ENCODE measurements at regions not wholly inside any gene's neighbourhood (a gene's known extent, or its start where the extent isn't known, plus 50 kb on each side); places are given as distances from the start of the nearest gene placed in this dataset.

GRCh38 chr11:130744794-130745193, 171.5 kb downstream of the SNX19 start:
- Histone ChIP-seq H3K4me1 (ENCODE audit: control insufficient read depth in 2 of 2, insufficient read depth in 2 of 2, low read length in 1 of 2) (no peaks in the 10 kb centered on the region), H3K27me3 (ENCODE audit: control insufficient read depth in 1 of 2, insufficient read depth in 2 of 2, low read length in 2 of 2) (no peaks in the 10 kb centered on the region), H3K4me3 (ENCODE audit: low read depth in 1 of 2, low read length in 2 of 2) (no peak overlapping the region), H3K27ac (ENCODE audit: low read depth in 2 of 2, low read length in 1 of 2) (no peak overlapping the region), H3K9me3 (ENCODE audit: control insufficient read depth in 2 of 2, insufficient read depth in 1 of 2, low read depth in 1 of 2, low read length in 1 of 2) (no peaks in the 10 kb centered on the region), H3K36me3 (ENCODE audit: control insufficient read depth in 2 of 2, insufficient read depth in 2 of 2, low read length in 1 of 2) (no peaks in the 10 kb centered on the region)
- WGBS, 2 donors = 60 to 65% methylated on average over 3 of the region's 3 CpGs

GRCh38 chr11:130749216-130749615, 167.1 kb downstream of the SNX19 start:
- H3K27ac ChIP-seq (ENCODE audit: low read depth in 2 of 2, low read length in 1 of 2) = no peak overlapping the region
- no peaks in the 10 kb centered on the region for H3K36me3 ChIP-seq (ENCODE audit: control insufficient read depth in 2 of 2, insufficient read depth in 2 of 2, low read length in 1 of 2)
- H3K27me3 ChIP-seq (ENCODE audit: control insufficient read depth in 1 of 2, insufficient read depth in 2 of 2, low read length in 2 of 2) = no peaks in the 10 kb centered on the region
- no peaks in the 10 kb centered on the region for H3K9me3 ChIP-seq (ENCODE audit: control insufficient read depth in 2 of 2, insufficient read depth in 1 of 2, low read depth in 1 of 2, low read length in 1 of 2)
- no peak overlapping the region for H3K4me3 ChIP-seq (ENCODE audit: low read depth in 1 of 2, low read length in 2 of 2)
- no peaks in the 10 kb centered on the region for H3K4me1 ChIP-seq (ENCODE audit: control insufficient read depth in 2 of 2, insufficient read depth in 2 of 2, low read length in 1 of 2)
- 56 to 57% methylated on average over 2 of the region's 2 CpGs for WGBS, 2 donors

- Histone ChIP-seq H3K4me3 (ENCODE audit: low read depth in 1 of 2, low read length in 2 of 2) (no peak overlapping the region), H3K9me3 (ENCODE audit: control insufficient read depth in 2 of 2, insufficient read depth in 1 of 2, low read depth in 1 of 2, low read length in 1 of 2) (no peaks in the 10 kb centered on the region), H3K27me3 (ENCODE audit: control insufficient read depth in 1 of 2, insufficient read depth in 2 of 2, low read length in 2 of 2) (no peaks in the 10 kb centered on the region), H3K4me1 (ENCODE audit: control insufficient read depth in 2 of 2, insufficient read depth in 2 of 2, low read length in 1 of 2) (peaks cover 0 to 4% of the 10 kb centered on the region in 2 donors), H3K36me3 (ENCODE audit: control insufficient read depth in 2 of 2, insufficient read depth in 2 of 2, low read length in 1 of 2) (no peaks in the 10 kb centered on the region), H3K27ac (ENCODE audit: low read depth in 2 of 2, low read length in 1 of 2) (no peak overlapping the region)
- WGBS, 2 donors = 65 to 72% methylated on average over 6 of the region's 6 CpGs
Observed at GRCh38 chr11:130760515-130761125, 155.7 kb downstream of the SNX19 start.

- 81 to 83% methylated on average over 3 of the region's 3 CpGs for WGBS, 2 donors
- Histone ChIP-seq H3K27ac (ENCODE audit: low read depth in 2 of 2, low read length in 1 of 2) (no peak overlapping the region), H3K4me3 (ENCODE audit: low read depth in 1 of 2, low read length in 2 of 2) (no peak overlapping the region), H3K4me1 (ENCODE audit: control insufficient read depth in 2 of 2, insufficient read depth in 2 of 2, low read length in 1 of 2) (peaks cover 0 to 4% of the 10 kb centered on the region in 2 donors), H3K9me3 (ENCODE audit: control insufficient read depth in 2 of 2, insufficient read depth in 1 of 2, low read depth in 1 of 2, low read length in 1 of 2) (no peaks in the 10 kb centered on the region), H3K36me3 (ENCODE audit: control insufficient read depth in 2 of 2, insufficient read depth in 2 of 2, low read length in 1 of 2) (no peaks in the 10 kb centered on the region), H3K27me3 (ENCODE audit: control insufficient read depth in 1 of 2, insufficient read depth in 2 of 2, low read length in 2 of 2) (no peaks in the 10 kb centered on the region)
Observed at GRCh38 chr11:130761560-130762220, 154.6 kb downstream of the SNX19 start.

GRCh38 chr11:130762638-130763037, 153.6 kb downstream of the SNX19 start:
- WGBS, 2 donors = 42 to 55% methylated on average over 7 of the region's 7 CpGs
- Histone ChIP-seq H3K27ac (ENCODE audit: low read depth in 2 of 2, low read length in 1 of 2) (no peak overlapping the region), H3K27me3 (ENCODE audit: control insufficient read depth in 1 of 2, insufficient read depth in 2 of 2, low read length in 2 of 2) (no peaks in the 10 kb centered on the region), H3K9me3 (ENCODE audit: control insufficient read depth in 2 of 2, insufficient read depth in 1 of 2, low read depth in 1 of 2, low read length in 1 of 2) (no peaks in the 10 kb centered on the region), H3K4me1 (ENCODE audit: control insufficient read depth in 2 of 2, insufficient read depth in 2 of 2, low read length in 1 of 2) (peaks cover 0 to 4% of the 10 kb centered on the region in 2 donors), H3K36me3 (ENCODE audit: control insufficient read depth in 2 of 2, insufficient read depth in 2 of 2, low read length in 1 of 2) (no peaks in the 10 kb centered on the region), H3K4me3 (ENCODE audit: low read depth in 1 of 2, low read length in 2 of 2) (no peak overlapping the region)

GRCh38 chr11:130763087-130763980, 152.9 kb downstream of the SNX19 start:
- WGBS, 2 donors = 77 to 81% methylated on average over 16 of the region's 16 CpGs
- no peaks in the 10 kb centered on the region for H3K36me3 ChIP-seq (ENCODE audit: control insufficient read depth in 2 of 2, insufficient read depth in 2 of 2, low read length in 1 of 2)
- H3K4me1 ChIP-seq (ENCODE audit: control insufficient read depth in 2 of 2, insufficient read depth in 2 of 2, low read length in 1 of 2) = peaks cover 0 to 4% of the 10 kb centered on the region in 2 donors
- H3K4me3 ChIP-seq (ENCODE audit: low read depth in 1 of 2, low read length in 2 of 2) = no peak overlapping the region
- H3K9me3 ChIP-seq (ENCODE audit: control insufficient read depth in 2 of 2, insufficient read depth in 1 of 2, low read depth in 1 of 2, low read length in 1 of 2) = no peaks in the 10 kb centered on the region
- no peak overlapping the region for H3K27ac ChIP-seq (ENCODE audit: low read depth in 2 of 2, low read length in 1 of 2)
- H3K27me3 ChIP-seq (ENCODE audit: control insufficient read depth in 1 of 2, insufficient read depth in 2 of 2, low read length in 2 of 2) = no peaks in the 10 kb centered on the region

GRCh38 chr11:130765406-130765805, 150.9 kb downstream of the SNX19 start:
- Histone ChIP-seq H3K4me1 (ENCODE audit: control insufficient read depth in 2 of 2, insufficient read depth in 2 of 2, low read length in 1 of 2) (peaks cover 0 to 4% of the 10 kb centered on the region in 2 donors), H3K36me3 (ENCODE audit: control insufficient read depth in 2 of 2, insufficient read depth in 2 of 2, low read length in 1 of 2) (no peaks in the 10 kb centered on the region), H3K9me3 (ENCODE audit: control insufficient read depth in 2 of 2, insufficient read depth in 1 of 2, low read depth in 1 of 2, low read length in 1 of 2) (no peaks in the 10 kb centered on the region), H3K27me3 (ENCODE audit: control insufficient read depth in 1 of 2, insufficient read depth in 2 of 2, low read length in 2 of 2) (no peaks in the 10 kb centered on the region), H3K4me3 (ENCODE audit: low read depth in 1 of 2, low read length in 2 of 2) (no peak overlapping the region), H3K27ac (ENCODE audit: low read depth in 2 of 2, low read length in 1 of 2) (no peak overlapping the region)
- WGBS, 2 donors = 84 to 86% methylated on average over 8 of the region's 8 CpGs

GRCh38 chr11:130765951-130766649, 150.2 kb downstream of the SNX19 start:
- no peaks in the 10 kb centered on the region for H3K9me3 ChIP-seq (ENCODE audit: control insufficient read depth in 2 of 2, insufficient read depth in 1 of 2, low read depth in 1 of 2, low read length in 1 of 2)
- no peaks in the 10 kb centered on the region for H3K36me3 ChIP-seq (ENCODE audit: control insufficient read depth in 2 of 2, insufficient read depth in 2 of 2, low read length in 1 of 2)
- no peak overlapping the region for H3K4me3 ChIP-seq (ENCODE audit: low read depth in 1 of 2, low read length in 2 of 2)
- H3K27ac ChIP-seq (ENCODE audit: low read depth in 2 of 2, low read length in 1 of 2) = no peak overlapping the region
- WGBS, 2 donors = 65 to 67% methylated on average over 5 of the region's 5 CpGs
- peaks cover 0 to 4% of the 10 kb centered on the region in 2 donors for H3K4me1 ChIP-seq (ENCODE audit: control insufficient read depth in 2 of 2, insufficient read depth in 2 of 2, low read length in 1 of 2)
- no peaks in the 10 kb centered on the region for H3K27me3 ChIP-seq (ENCODE audit: control insufficient read depth in 1 of 2, insufficient read depth in 2 of 2, low read length in 2 of 2)

All from esophagus (tissue), 2 donors.